IMR-90 (cell line): ENCODE measurements at regions not wholly inside any gene's neighbourhood (a gene's known extent, or its start where the extent isn't known, plus 50 kb on each side); places are given as distances from the start of the nearest gene placed in this dataset.

ENCODE experiments used
- ATAC-seq: fragments of 200-7000 bp; cut with Tn5 transposase; 2 replicates; pipeline ENCODE4 v1.9.1; 2020; ENCODE audit warnings: low read depth, mild to moderate bottlenecking, moderate library complexity
- BruUV-seq: library from RNA; stranded (reverse); fragments of 400-500 nt; replicated peaks from 2 replicates; lab custom pipeline; 2021; lab: Mats Ljungman, UMichigan
- CTCF ChIA-PET: fragments of 300-600 bp; formaldehyde crosslinking; extraction: SDS; loops from one replicate; lab custom pipeline; 2021; ENCODE audit warnings: antibody characterized with exemption; lab: Yijun Ruan, JAX
- POLR2A ChIA-PET: fragments of 300-600 bp; sonication (Branson Sonifier 250); formaldehyde crosslinking; loops from one replicate; lab custom pipeline; 2022; ENCODE audit warnings: antibody characterized with exemption; ENCODE audit not compliant: unreplicated experiment; lab: Charles Lee
- DNase-seq: peaks from one replicate; pipeline ENCODE4 v3.0.0; 2013
- H2AFZ ChIP-seq: replicated peaks from 2 replicates; pipeline ENCODE3; 2013; ENCODE audit warnings: low read length, mild to moderate bottlenecking; ENCODE audit not compliant: poor library complexity
- H2AK5ac ChIP-seq: 2 replicates; pipeline ENCODE4 v1.6.1; 2013; ENCODE audit warnings: low read depth, low read length, inconsistent platforms
- H2AK9ac ChIP-seq: replicated peaks from 2 replicates; pipeline ENCODE3; 2013; ENCODE audit warnings: mild to moderate bottlenecking, low read depth, low read length, moderate library complexity; ENCODE audit not compliant: poor library complexity
- H2BK120ac ChIP-seq: 2 replicates; pipeline ENCODE4 v1.6.1; 2013; ENCODE audit warnings: low read depth, low read length, inconsistent platforms
- H2BK15ac ChIP-seq: 3 replicates; pipeline ENCODE4 v1.6.1; 2013; ENCODE audit warnings: low read depth, low read length, inconsistent platforms
- H2BK20ac ChIP-seq: 2 replicates; pipeline ENCODE4 v1.6.1; 2013; ENCODE audit warnings: low read depth, mild to moderate bottlenecking, inconsistent platforms, low read length, moderate library complexity
- H2BK5ac ChIP-seq: 2 replicates; pipeline ENCODE4 v1.6.1; 2013; ENCODE audit warnings: mild to moderate bottlenecking, low read depth, low read length, inconsistent platforms; ENCODE audit not compliant: poor library complexity, severe bottlenecking
- H3K14ac ChIP-seq: replicated peaks from 2 replicates; pipeline ENCODE4 v1.6.1; 2013; ENCODE audit warnings: low read depth, low read length, inconsistent platforms
- H3K18ac ChIP-seq: 2 replicates; pipeline ENCODE4 v1.6.1; 2013; ENCODE audit warnings: low read depth, low read length, control low read depth
- H3K23ac ChIP-seq: 2 replicates; pipeline ENCODE4 v1.6.1; 2013; ENCODE audit warnings: low read depth, low read length, inconsistent platforms
- H3K27ac ChIP-seq: 2 replicates; pipeline ENCODE4 v1.5.1; 2013; ENCODE audit warnings: mild to moderate bottlenecking, control low read depth, low read length; ENCODE audit not compliant: insufficient read depth
- H3K27me3 ChIP-seq: 2 replicates; pipeline ENCODE4 v1.6.1; 2013; ENCODE audit warnings: low read length; ENCODE audit not compliant: control insufficient read depth, insufficient read depth
- H3K36me3 ChIP-seq: 2 replicates; pipeline ENCODE4 v1.6.1; 2013; ENCODE audit warnings: low read length, mixed read lengths; ENCODE audit not compliant: control insufficient read depth, insufficient read depth
- H3K4ac ChIP-seq: 2 replicates; pipeline ENCODE4 v1.6.1; 2013; ENCODE audit warnings: low read depth, low read length, inconsistent platforms
- H3K4me1 ChIP-seq: 2 replicates; pipeline ENCODE4 v1.6.1; 2013; ENCODE audit warnings: low read length, mixed read lengths; ENCODE audit not compliant: control insufficient read depth, insufficient read depth
- H3K4me2 ChIP-seq: 2 replicates; pipeline ENCODE4 v1.6.1; 2013; ENCODE audit warnings: low read depth, mild to moderate bottlenecking, control low read depth, low read length, moderate library complexity
- H3K4me3 ChIP-seq: 2 replicates; pipeline ENCODE4 v1.5.1; 2013; ENCODE audit warnings: low read depth, mild to moderate bottlenecking, control low read depth, low read length, moderate library complexity; ENCODE audit not compliant: insufficient read depth
- H3K56ac ChIP-seq: 2 replicates; pipeline ENCODE4 v1.6.1; 2013; ENCODE audit warnings: low read length, inconsistent platforms; ENCODE audit not compliant: insufficient read depth; ENCODE audit errors: extremely low read depth
- H3K79me1 ChIP-seq, 2 experiments: 2 replicates each; pipeline ENCODE4 v1.6.1; 2013; ENCODE audit warnings: low read length in 2 of 2, inconsistent platforms in 1 of 2, low read depth in 1 of 2
- H3K9ac ChIP-seq: 2 replicates; pipeline ENCODE4 v1.6.1; 2013; ENCODE audit warnings: low read depth, low read length, control low read depth
- H3K9me1 ChIP-seq: 2 replicates; pipeline ENCODE4 v1.6.1; 2013; ENCODE audit warnings: low read length, inconsistent platforms; ENCODE audit not compliant: insufficient read depth
- H3K9me3 ChIP-seq: 2 replicates; pipeline ENCODE4 v1.6.1; 2013; ENCODE audit warnings: low read length; ENCODE audit not compliant: control insufficient read depth, insufficient read depth
- H4K20me1 ChIP-seq: 2 replicates; pipeline ENCODE4 v1.6.1; 2013; ENCODE audit warnings: low read length, inconsistent platforms; ENCODE audit not compliant: insufficient read depth
- H4K5ac ChIP-seq: 2 replicates; pipeline ENCODE4 v1.6.1; 2013; ENCODE audit warnings: mild to moderate bottlenecking, low read depth, low read length, control low read depth
- H4K8ac ChIP-seq, 2 experiments: 2 replicates each; pipeline ENCODE4 v1.6.1; 2013; ENCODE audit warnings: low read depth in 2 of 2, low read length in 2 of 2, control low read depth in 1 of 2, inconsistent platforms in 1 of 2
- H4K91ac ChIP-seq: 2 replicates; pipeline ENCODE4 v1.6.1; 2013; ENCODE audit warnings: low read depth, low read length, inconsistent platforms; ENCODE audit not compliant: insufficient read depth
- BHLHE40 ChIP-seq: fragments of 150-350 bp; IDR thresholded peaks from 2 replicates; pipeline ENCODE4 v1.6.1; 2016; ENCODE audit warnings: mild to moderate bottlenecking, low read depth, low read length
- NFE2L2 ChIP-seq: fragments of 150-350 bp; IDR thresholded peaks from 2 replicates; pipeline ENCODE4 v1.6.1; 2016; ENCODE audit warnings: low read depth, mild to moderate bottlenecking, low read length
- POLR2A ChIP-seq: IDR thresholded peaks from 2 replicates; pipeline ENCODE4 v1.6.1; 2012; ENCODE audit warnings: mild to moderate bottlenecking, low read depth, low read length
- WGBS, 2 experiments: methylation state at CpG; one replicate each; pipeline versions ENCODE4 v1.1.5 to v1.1.7; 2013; ENCODE audit warnings: missing lambda C conversion rate in 2 of 2; ENCODE audit not compliant: insufficient read length in 1 of 2; ENCODE audit errors: extremely low coverage in 2 of 2; 5-methylcytosine and 5-hydroxymethylcytosine counted together
- dilution Hi-C: fragments of 300-500 bp; cut with HindIII; formaldehyde crosslinking; loops from one replicate; pipeline ENCODE4 v1.14.3; 2018; ENCODE audit warnings: low sequenced_read_pairs; ENCODE audit not compliant: unreplicated experiment
- in situ Hi-C: fragments of 300-500 bp; cut with MboI; formaldehyde crosslinking; loops from 3 replicates; pipeline ENCODE4 v1.14.3; 2019; ENCODE audit warnings: low sequenced_read_pairs, inconsistent platforms, mixed read lengths
- intact Hi-C: fragments of 100-400 bp; cut with micrococcal nuclease; formaldehyde crosslinking; loops from 2 replicates; pipeline ENCODE4 v1.10.0; 2022

GRCh38 chr14:85084344-85084743, 445.6 kb upstream of the FLRT2 start:
- Histone ChIP-seq H3K23ac (no peak overlapping the region), H4K5ac (no peak overlapping the region), H2AK9ac (no peak overlapping the region), H3K9ac (no peak overlapping the region), H2BK20ac (no peak overlapping the region), H2AK5ac (no peak overlapping the region), H3K4me1 (no peaks in the 10 kb centered on the region), H3K4me2 (no peak overlapping the region), H3K36me3 (no peaks in the 10 kb centered on the region), H3K27ac (no peak overlapping the region), H3K4ac (no peak overlapping the region), H2BK15ac (no peak overlapping the region), H2AFZ (no peak overlapping the region), H2BK5ac (no peak overlapping the region), H3K18ac (no peak overlapping the region), H4K8ac (no peak overlapping the region), H3K14ac (no peak overlapping the region), H3K27me3 (no peaks in the 10 kb centered on the region), H2BK120ac (no peak overlapping the region), H3K4me3 (no peak overlapping the region), H4K20me1 (no peaks in the 10 kb centered on the region), H3K9me1 (no peaks in the 10 kb centered on the region), H3K79me1 (no peaks in the 10 kb centered on the region), H4K91ac (no peak overlapping the region), H3K9me3 (no peaks in the 10 kb centered on the region), H3K56ac (no peak overlapping the region)
- ChIA-PET POLR2A (no interaction called here), CTCF (no interaction called here)
- no CpG with 5 or more reads among the region's 1 CpG for whole genome bisulfite sequencing, 2 experiments
- in situ Hi-C loops: no loop called here
- no peak for TF ChIP-seq NFE2L2
- no peak for TF ChIP-seq BHLHE40
- TF ChIP-seq POLR2A: no peak
- BruUV-seq: no TSS peak
- dilution Hi-C loops: no loop called here
- intact Hi-C loops: loop anchor here (10.0 kb wide), 1 partner anchor 440 kb away; no protein-coding TSS in a partner anchor
- no peak for DNase-seq
- no peak for ATAC-seq
